ENCODE measurements at regions not wholly inside any gene's neighbourhood (a gene's known extent, or its start where the extent isn't known, plus 50 kb on each side); places are given as distances from the start of the nearest gene placed in this dataset.

GRCh38 chr10:125281091-125281490 is 120.7 kb upstream of the CTBP2 start:
- no peak for DNase-seq (ENCODE audit: extremely low spot score)
- TF ChIP-seq CTCF (IDR thresholded peaks at IDR 0.05; ENCODE audit: control extremely low read depth, extremely low read depth, low read depth, missing control alignments): no peak
- POLR2A ChIA-PET: no interaction called here
- CTCF ChIA-PET: no interaction called here

- POLR2A ChIA-PET: no interaction called here
- no peak for DNase-seq (ENCODE audit: extremely low spot score)
- CTCF ChIA-PET: no interaction called here
- no peak for TF ChIP-seq CTCF (IDR thresholded peaks at IDR 0.05; ENCODE audit: control extremely low read depth, extremely low read depth, low read depth, missing control alignments)
Measured at GRCh38 chr10:125276133-125276532, 115.8 kb upstream of the CTBP2 start.

DNA sequence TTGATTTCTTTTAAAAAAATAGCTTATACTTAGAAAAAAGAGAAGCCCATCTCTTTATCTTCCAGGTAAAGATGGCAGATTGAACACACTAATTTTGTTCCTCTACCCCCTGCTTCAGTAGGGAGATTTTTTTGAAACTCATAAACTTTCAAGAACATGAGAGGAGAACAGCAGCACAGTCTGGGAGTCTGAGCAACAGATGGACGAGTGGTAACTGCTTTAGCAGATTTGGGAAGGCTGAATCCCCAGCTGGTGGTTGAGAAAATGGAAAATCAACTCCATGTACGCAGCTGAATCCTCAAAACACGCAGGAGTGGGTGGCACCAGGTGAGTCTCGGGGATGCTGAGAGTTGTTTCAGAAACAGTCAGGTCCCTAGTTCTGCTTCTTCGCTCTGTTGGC is 114.6 kb upstream of the CTBP2 start:
- no peak for TF ChIP-seq CTCF (IDR thresholded peaks at IDR 0.05; ENCODE audit: control extremely low read depth, extremely low read depth, low read depth, missing control alignments)
- no peak for DNase-seq (ENCODE audit: extremely low spot score)
- ChIA-PET POLR2A (no interaction called here), CTCF (no interaction called here)

DNA sequence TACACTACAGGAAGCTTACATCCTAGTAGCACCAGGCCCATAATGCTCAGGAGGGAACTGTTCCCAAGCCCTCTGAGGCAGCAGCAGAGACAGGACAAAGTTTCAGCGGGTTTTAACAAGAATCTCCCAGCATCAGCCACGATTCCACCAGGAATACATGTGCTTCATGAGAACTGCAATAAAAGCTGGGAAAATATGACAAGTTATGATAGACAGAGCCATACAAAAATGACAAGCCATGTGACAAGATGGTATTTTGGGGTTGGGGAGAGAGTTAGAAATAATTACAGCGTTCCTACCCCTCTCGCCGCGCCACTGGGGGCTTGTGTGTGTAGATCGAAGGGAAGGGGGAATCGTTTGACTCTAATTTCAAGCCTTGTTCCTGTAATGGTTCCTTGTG is 112.7 kb upstream of the CTBP2 start:
- POLR2A ChIA-PET: no interaction called here

DNA sequence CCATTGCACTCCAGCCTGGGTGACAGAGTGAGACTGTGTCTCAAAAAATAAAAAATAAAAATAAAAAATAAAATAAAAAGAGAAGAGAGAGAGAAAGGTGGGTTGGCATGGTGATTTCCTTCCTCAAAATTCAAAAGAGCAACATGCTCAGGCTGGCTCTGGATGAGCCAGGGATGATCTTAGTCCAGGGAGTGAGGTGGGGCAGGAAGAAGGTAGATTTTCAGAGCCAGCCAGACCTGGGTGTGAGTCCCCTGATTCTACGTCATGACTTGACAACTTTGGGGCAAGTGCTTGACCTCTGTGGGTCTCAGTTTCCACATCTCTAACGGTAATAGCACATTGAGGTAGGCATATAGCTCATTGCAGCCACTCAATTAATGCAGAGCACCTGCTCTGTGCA is 109.4 kb upstream of the CTBP2 start:
- DNase-seq (ENCODE audit: extremely low spot score): no peak
- TF ChIP-seq CTCF (IDR thresholded peaks at IDR 0.05; ENCODE audit: control extremely low read depth, extremely low read depth, low read depth, missing control alignments): no peak

More for the DNA sequence above, 112.7 kb upstream of the CTBP2 start:
- TF ChIP-seq CTCF (IDR thresholded peaks at IDR 0.05; ENCODE audit: control extremely low read depth, extremely low read depth, low read depth, missing control alignments): no peak
- CTCF ChIA-PET: no interaction called here
- DNase-seq (ENCODE audit: extremely low spot score): no peak

GRCh38 chr10:125266966-125267365 is 106.6 kb upstream of the CTBP2 start:
- no peak for TF ChIP-seq CTCF (IDR thresholded peaks at IDR 0.05; ENCODE audit: control extremely low read depth, extremely low read depth, low read depth, missing control alignments)
- CTCF ChIA-PET: no interaction called here
- DNase-seq (ENCODE audit: extremely low spot score): no peak
- POLR2A ChIA-PET: no interaction called here

More for the DNA sequence above, 109.4 kb upstream of the CTBP2 start:
- POLR2A ChIA-PET: no interaction called here
- CTCF ChIA-PET: interaction anchor here (1.0 kb wide), 1 partner anchor 19 kb away, joined by 3 read pairs; no protein-coding TSS in a partner anchor

GRCh38 chr10:125266541-125266940 is 106.2 kb upstream of the CTBP2 start:
- POLR2A ChIA-PET: no interaction called here

More at GRCh38 chr10:125266541-125266940, 106.2 kb upstream of the CTBP2 start:
- TF ChIP-seq CTCF (IDR thresholded peaks at IDR 0.05; ENCODE audit: control extremely low read depth, extremely low read depth, low read depth, missing control alignments): no peak
- CTCF ChIA-PET: no interaction called here
- no peak for DNase-seq (ENCODE audit: extremely low spot score)

Data from GM10248 (cell line).